ENCODE measurements at regions not wholly inside any gene's neighbourhood (a gene's known extent, or its start where the extent isn't known, plus 50 kb on each side); places are given as distances from the start of the nearest gene placed in this dataset.
"Not testable (repeated sequence)": the region's sequence is repeated elsewhere in the genome, so short reads cannot be mapped to it uniquely, and the experiment has no call there.

DNA sequence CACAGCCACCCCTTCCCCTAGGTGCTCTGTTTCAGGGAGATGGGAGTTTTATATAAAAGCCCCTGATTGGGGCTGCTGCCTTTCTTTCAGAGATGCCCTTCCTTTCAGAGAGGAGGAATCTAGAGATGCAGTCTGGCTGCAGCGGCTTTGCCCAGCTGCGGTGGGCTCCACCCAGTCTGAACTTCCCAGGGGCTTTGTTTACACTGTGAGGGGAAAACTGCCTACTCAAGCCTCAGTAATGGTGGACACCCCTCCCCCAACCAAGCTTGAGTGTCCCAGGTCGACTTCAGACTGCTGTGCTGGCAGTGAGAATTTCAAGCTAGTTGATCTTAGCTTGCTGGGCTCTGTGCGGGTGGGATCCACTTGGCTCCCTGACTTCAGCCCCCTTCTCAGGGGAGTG is 148.4 kb upstream of the CXCR4 start:
- not testable (repeated sequence) for TF ChIP-seq CTCF, POLR2AphosphoS5, EP300 (IDR thresholded peaks at IDR 0.05)

Data from gastroesophageal sphincter (tissue), 3 donors.